ENCODE measurements at regions not wholly inside any gene's neighbourhood (a gene's known extent, or its start where the extent isn't known, plus 50 kb on each side); places are given as distances from the start of the nearest gene placed in this dataset.
A peak's percentile ranks its signal among the peaks of the same experiment; 100 is the strongest.

DNA sequence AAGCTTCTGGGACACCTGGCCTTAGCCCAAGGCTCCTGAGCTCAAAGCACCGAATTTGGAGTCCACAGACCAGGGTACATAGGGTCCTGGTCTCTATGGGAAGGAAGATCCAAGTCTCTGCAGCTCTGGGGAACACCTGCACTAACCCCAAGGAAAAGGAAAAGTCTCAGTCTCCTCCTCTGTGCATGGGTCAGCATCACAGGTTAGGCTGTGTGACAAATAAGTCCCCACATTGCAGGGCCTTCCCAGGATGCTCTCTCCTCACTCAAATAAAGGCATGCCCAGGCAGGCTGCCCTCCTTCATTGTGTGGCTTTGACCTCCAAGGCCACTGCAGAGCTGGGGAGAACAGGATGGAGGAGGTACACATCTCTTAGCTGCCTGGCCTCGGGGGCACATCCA is 121.0 kb upstream of the ZMIZ1 start:
- Histone ChIP-seq H3K9me3 (ENCODE audit: low read depth) (no peaks in the 10 kb centered on the region), H3K36me3 (no peaks in the 10 kb centered on the region), H3K27me3 (no peaks in the 10 kb centered on the region), H3K4me1 (ENCODE audit: low read depth) (peaks cover 11% of the 10 kb centered on the region), H3K4me3 (no peak overlapping the region), H3K27ac (no peak overlapping the region)
- no peak for DNase-seq (ENCODE audit: low read depth in 1 of 2, low spot score in 1 of 2)
- TF ChIP-seq CTCF (IDR thresholded peaks at IDR 0.05; ENCODE audit: low read depth, low read length): no peak

- H3K9me3 ChIP-seq (ENCODE audit: low read depth): no peaks in the 10 kb centered on the region
- H3K4me3 ChIP-seq: no peak overlapping the region
- TF ChIP-seq CTCF (IDR thresholded peaks at IDR 0.05; ENCODE audit: low read depth, low read length): no peak
- no peaks in the 10 kb centered on the region for H3K27me3 ChIP-seq
- H3K4me1 ChIP-seq (ENCODE audit: low read depth): peaks cover 11% of the 10 kb centered on the region
- H3K27ac ChIP-seq: no peak overlapping the region
- DNase-seq (ENCODE audit: low read depth in 1 of 2, low spot score in 1 of 2): no peak
- H3K36me3 ChIP-seq: no peaks in the 10 kb centered on the region
Measured at GRCh38 chr10:78948621-78949030, 120.1 kb upstream of the ZMIZ1 start.

GRCh38 chr10:78950656-78951587 is 117.8 kb upstream of the ZMIZ1 start:
- Histone ChIP-seq H3K27ac (no peak overlapping the region), H3K4me1 (ENCODE audit: low read depth) (peaks cover 6% of the 10 kb centered on the region), H3K36me3 (no peaks in the 10 kb centered on the region), H3K4me3 (no peak overlapping the region), H3K27me3 (no peaks in the 10 kb centered on the region), H3K9me3 (ENCODE audit: low read depth) (no peaks in the 10 kb centered on the region)
- no peak for DNase-seq (ENCODE audit: low read depth in 1 of 2, low spot score in 1 of 2)
- TF ChIP-seq CTCF (IDR thresholded peaks at IDR 0.05; ENCODE audit: low read depth, low read length): no peak

- Histone ChIP-seq H3K4me1 (ENCODE audit: low read depth) (peaks cover 9% of the 10 kb centered on the region), H3K27ac (no peak overlapping the region), H3K27me3 (no peaks in the 10 kb centered on the region), H3K9me3 (ENCODE audit: low read depth) (no peaks in the 10 kb centered on the region), H3K4me3 (no peak overlapping the region), H3K36me3 (no peaks in the 10 kb centered on the region)
- no peak for TF ChIP-seq CTCF (IDR thresholded peaks at IDR 0.05; ENCODE audit: low read depth, low read length)
- DNase-seq (ENCODE audit: low read depth in 1 of 2, low spot score in 1 of 2): no peak
Measured at GRCh38 chr10:78952030-78952429, 116.7 kb upstream of the ZMIZ1 start.

GRCh38 chr10:78952686-78953085 is 116.1 kb upstream of the ZMIZ1 start:
- no peak overlapping the region for H3K27ac ChIP-seq
- no peaks in the 10 kb centered on the region for H3K36me3 ChIP-seq
- peak; percentile 35 for TF ChIP-seq CTCF (IDR thresholded peaks at IDR 0.05; ENCODE audit: low read depth, low read length)
- peak in 1 of 2 donors; percentile 91 for DNase-seq (ENCODE audit: low read depth in 1 of 2, low spot score in 1 of 2)
- peaks cover 9% of the 10 kb centered on the region for H3K4me1 ChIP-seq (ENCODE audit: low read depth)
- H3K27me3 ChIP-seq: no peaks in the 10 kb centered on the region
- H3K9me3 ChIP-seq (ENCODE audit: low read depth): no peaks in the 10 kb centered on the region
- no peak overlapping the region for H3K4me3 ChIP-seq

Data from cardiac muscle cell (in vitro differentiated cells and primary cell).